Tibial artery (tissue), 4 donors: ENCODE measurements at regions not wholly inside any gene's neighbourhood (a gene's known extent, or its start where the extent isn't known, plus 50 kb on each side); places are given as distances from the start of the nearest gene placed in this dataset.

Experiments used
- DNase-seq, 2 donors: peaks; one replicate each; pipeline ENCODE4 v3.0.0-alpha.2; 2019
- H3K27ac ChIP-seq, 2 donors: fragments of 200-600 bp; sonication (generic) in 1 of 2; 1 replicate in 1 of 2; 2 replicates in 1 of 2; pipeline ENCODE4 v1.5.1; 2018 to 2019; ENCODE audit warnings: mild to moderate bottlenecking in 1 of 2
- H3K27me3 ChIP-seq, 2 donors: fragments of 200-600 bp; sonication (generic) in 1 of 2; one replicate each; pipeline versions ENCODE4 v1.5.1 to v1.6.0; 2016 to 2019
- H3K36me3 ChIP-seq, 3 donors: fragments of 200-600 bp; sonication (generic) in 2 of 3; one replicate each; pipeline ENCODE4 v1.5.1; 2016 to 2019; ENCODE audit warnings: mild to moderate bottlenecking in 2 of 3
- H3K4me1 ChIP-seq, 4 donors: fragments of 200-600 bp; sonication (generic) in 2 of 4; 1 replicate in 3 of 4; 2 replicates in 1 of 4; pipeline ENCODE4 v1.5.1; 2016 to 2019
- H3K4me3 ChIP-seq, 2 donors: fragments of 200-600 bp; sonication (generic) in 1 of 2; 1 replicate in 1 of 2; 2 replicates in 1 of 2; pipeline ENCODE4 v1.5.1; 2018 to 2019; ENCODE audit warnings: mild to moderate bottlenecking in 2 of 2
- H3K9me3 ChIP-seq, 3 donors: fragments of 200-600 bp; sonication (generic) in 1 of 3; one replicate each; pipeline ENCODE4 v1.5.1; 2016 to 2019
- CTCF ChIP-seq, 2 experiments: fragments of 200-600 bp in 1 of 2; fragments of 450-650 bp in 1 of 2; IDR thresholded peaks; one replicate each; pipeline ENCODE4 v1.5.1; 2017 to 2019; ENCODE audit warnings: antibody characterized with exemption in 2 of 2, mild to moderate bottlenecking in 1 of 2, moderate library complexity in 1 of 2
- intact Hi-C: fragments of 100-400 bp; cut with DNase I; formaldehyde crosslinking; loops from one replicate; pipeline ENCODE4 v1.15.0; 2023; ENCODE audit warnings: low total_unique reads

- H3K4me3 ChIP-seq: no peak overlapping the region
- H3K27ac ChIP-seq: no peak overlapping the region
- H3K27me3 ChIP-seq: no peaks in the 10 kb centered on the region
- H3K4me1 ChIP-seq: no peaks in the 10 kb centered on the region
- no peak for DNase-seq
- intact Hi-C loops: no loop called here
- no peaks in the 10 kb centered on the region for H3K36me3 ChIP-seq
- no peak for TF ChIP-seq CTCF (IDR thresholded peaks at IDR 0.05)
- H3K9me3 ChIP-seq: no peaks in the 10 kb centered on the region
These were observed 87.1 kb upstream of the DDX53 start for GRCh38 chrX:22912616-22913015.

GRCh38 chrX:22922961-22923360 lies 76.8 kb upstream of the DDX53 start:
- Histone ChIP-seq H3K36me3 (no peaks in the 10 kb centered on the region), H3K4me3 (no peak overlapping the region), H3K4me1 (no peaks in the 10 kb centered on the region), H3K27me3 (no peaks in the 10 kb centered on the region), H3K27ac (no peak overlapping the region), H3K9me3 (no peaks in the 10 kb centered on the region)
- TF ChIP-seq CTCF (IDR thresholded peaks at IDR 0.05): no peak
- no peak for DNase-seq
- intact Hi-C loops: no loop called here

DNA sequence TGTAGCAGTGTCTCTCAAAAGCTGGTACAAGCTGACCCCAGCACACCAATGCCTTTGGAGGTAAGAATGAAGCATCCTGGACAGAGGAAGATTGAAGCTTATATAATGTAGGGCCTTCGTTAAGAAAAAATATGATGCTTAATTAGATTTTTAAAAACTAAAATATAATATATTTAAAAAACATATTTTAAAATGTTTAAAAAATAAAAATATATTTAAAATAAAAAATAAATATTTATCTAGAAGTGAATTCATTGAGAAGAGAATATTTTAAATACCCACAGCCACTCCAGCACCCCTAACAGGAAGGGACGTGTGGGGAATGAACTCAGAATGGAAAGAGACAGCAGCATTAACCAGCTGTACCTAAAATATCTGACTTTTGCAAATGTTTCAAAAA lies 65.1 kb upstream of the DDX53 start:
- H3K4me3 ChIP-seq: no peak overlapping the region
- no peaks in the 10 kb centered on the region for H3K4me1 ChIP-seq
- H3K27me3 ChIP-seq: no peaks in the 10 kb centered on the region
- no peak for DNase-seq
- no peak for TF ChIP-seq CTCF (IDR thresholded peaks at IDR 0.05)
- no peaks in the 10 kb centered on the region for H3K9me3 ChIP-seq
- no peak overlapping the region for H3K27ac ChIP-seq
- intact Hi-C loops: no loop called here
- H3K36me3 ChIP-seq: no peaks in the 10 kb centered on the region

- no peak for DNase-seq
- Histone ChIP-seq H3K27ac (no peak overlapping the region), H3K4me3 (no peak overlapping the region), H3K9me3 (no peaks in the 10 kb centered on the region), H3K36me3 (no peaks in the 10 kb centered on the region), H3K4me1 (no peaks in the 10 kb centered on the region), H3K27me3 (no peaks in the 10 kb centered on the region)
- TF ChIP-seq CTCF (IDR thresholded peaks at IDR 0.05): no peak
- intact Hi-C loops: no loop called here
These were observed 54.8 kb upstream of the DDX53 start for GRCh38 chrX:22944945-22945344.
